Fibroblast of pulmonary artery (primary cell): ENCODE measurements at regions not wholly inside any gene's neighbourhood (a gene's known extent, or its start where the extent isn't known, plus 50 kb on each side); places are given as distances from the start of the nearest gene placed in this dataset.
A peak's percentile ranks its signal among the peaks of the same experiment; 100 is the strongest.

Source experiments
- DNase-seq: peaks from one replicate; pipeline ENCODE4 v3.0.0-alpha.2; 2010; ENCODE audit warnings: low read depth
- H3K4me3 ChIP-seq: replicated peaks from 2 replicates; pipeline ENCODE4 v1.5.1; 2011; ENCODE audit warnings: low read depth, mild to moderate bottlenecking, control low read depth, low read length, moderate library complexity
- CTCF ChIP-seq: IDR thresholded peaks from 2 replicates; pipeline ENCODE4 v1.5.1; 2011; ENCODE audit warnings: mild to moderate bottlenecking, control low read depth, low read length, inconsistent platforms; ENCODE audit errors: missing control alignments

DNA sequence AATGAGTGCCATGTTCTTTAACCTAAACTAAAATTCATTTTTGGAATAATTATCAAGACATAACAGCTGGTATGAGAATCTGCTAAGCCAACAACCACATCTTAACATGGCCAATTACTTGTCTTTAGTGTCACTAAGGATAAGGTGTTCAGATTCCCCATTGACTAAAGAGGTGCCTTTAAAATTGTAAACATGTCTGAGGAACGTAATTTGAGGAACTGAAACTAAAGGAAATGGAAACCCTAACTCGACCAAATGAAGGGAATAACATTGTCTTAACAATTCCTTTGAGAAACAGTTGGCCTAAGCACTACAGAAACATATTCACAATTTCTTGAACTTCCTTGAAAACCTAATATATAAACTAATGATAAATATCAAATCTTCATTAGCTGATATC is 355.4 kb upstream of the GULP1 start:
- TF ChIP-seq CTCF: no peak
- no peak overlapping the region for H3K4me3 ChIP-seq
- DNase-seq: no peak

DNA sequence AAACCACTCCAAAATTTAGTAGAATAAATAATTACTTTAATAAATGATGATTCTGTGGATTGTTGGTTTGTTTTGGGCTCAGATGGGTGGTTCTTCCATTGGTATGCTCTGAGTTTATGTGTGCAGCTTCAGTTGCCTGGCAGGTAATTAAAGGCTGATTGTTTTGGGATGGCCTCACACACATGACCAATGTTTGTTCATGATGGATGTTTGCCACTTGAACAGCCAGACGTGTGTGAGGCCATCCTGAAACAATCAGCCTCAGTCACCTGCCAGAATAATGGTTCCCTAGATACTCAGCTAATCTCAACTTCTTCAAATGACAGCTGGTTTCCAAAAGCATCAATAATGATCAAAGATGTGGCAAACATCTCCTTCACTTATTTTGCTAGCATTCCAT is 352.5 kb upstream of the GULP1 start:
- no peak for TF ChIP-seq CTCF
- DNase-seq: no peak
- no peak overlapping the region for H3K4me3 ChIP-seq

DNA sequence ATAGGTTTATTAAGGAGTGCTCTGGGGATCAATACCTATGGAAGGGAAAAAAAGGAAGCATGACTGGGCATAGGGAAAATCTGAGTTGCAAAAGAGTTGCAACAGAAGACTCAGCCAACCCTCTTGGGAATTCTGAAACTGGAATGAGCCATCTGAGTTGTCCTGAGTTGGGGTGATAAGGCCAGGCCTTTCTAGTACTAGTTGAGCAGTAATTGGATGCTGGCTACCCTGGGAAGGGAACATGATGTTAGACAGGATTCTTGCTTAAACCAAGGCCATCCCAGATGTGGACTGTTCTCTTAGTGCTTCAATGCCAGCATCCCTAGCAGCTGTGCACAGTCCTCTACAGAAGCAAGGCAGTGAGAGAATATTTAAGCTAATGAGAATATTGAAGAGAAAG is 348.8 kb upstream of the GULP1 start:
- no peak overlapping the region for H3K4me3 ChIP-seq
- no peak for TF ChIP-seq CTCF
- DNase-seq: peak; percentile 22

GRCh38 chr2:187943772-187944369 is 347.8 kb upstream of the GULP1 start:
- no peak for DNase-seq
- H3K4me3 ChIP-seq: no peak overlapping the region
- no peak for TF ChIP-seq CTCF

DNA sequence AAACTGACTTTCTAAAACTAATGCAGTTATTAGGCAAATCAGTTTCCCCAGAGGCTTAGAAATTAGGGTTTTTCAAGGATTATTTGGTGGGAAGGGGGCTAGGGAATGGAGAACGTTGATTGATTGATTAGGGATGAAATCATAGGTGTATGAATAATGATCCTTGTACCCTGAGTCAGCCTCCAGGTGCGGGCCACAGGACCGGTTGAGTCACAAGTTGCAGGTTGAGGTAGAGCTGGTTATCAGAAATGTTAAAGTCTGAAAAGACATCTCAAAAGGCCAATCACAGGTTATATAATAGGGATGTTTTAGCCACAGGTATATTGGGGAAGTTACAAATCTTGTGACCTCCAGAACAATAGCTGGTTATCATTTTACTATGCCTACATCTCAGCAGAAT is 341.8 kb upstream of the GULP1 start:
- H3K4me3 ChIP-seq: no peak overlapping the region
- DNase-seq: no peak
- TF ChIP-seq CTCF: no peak

DNA sequence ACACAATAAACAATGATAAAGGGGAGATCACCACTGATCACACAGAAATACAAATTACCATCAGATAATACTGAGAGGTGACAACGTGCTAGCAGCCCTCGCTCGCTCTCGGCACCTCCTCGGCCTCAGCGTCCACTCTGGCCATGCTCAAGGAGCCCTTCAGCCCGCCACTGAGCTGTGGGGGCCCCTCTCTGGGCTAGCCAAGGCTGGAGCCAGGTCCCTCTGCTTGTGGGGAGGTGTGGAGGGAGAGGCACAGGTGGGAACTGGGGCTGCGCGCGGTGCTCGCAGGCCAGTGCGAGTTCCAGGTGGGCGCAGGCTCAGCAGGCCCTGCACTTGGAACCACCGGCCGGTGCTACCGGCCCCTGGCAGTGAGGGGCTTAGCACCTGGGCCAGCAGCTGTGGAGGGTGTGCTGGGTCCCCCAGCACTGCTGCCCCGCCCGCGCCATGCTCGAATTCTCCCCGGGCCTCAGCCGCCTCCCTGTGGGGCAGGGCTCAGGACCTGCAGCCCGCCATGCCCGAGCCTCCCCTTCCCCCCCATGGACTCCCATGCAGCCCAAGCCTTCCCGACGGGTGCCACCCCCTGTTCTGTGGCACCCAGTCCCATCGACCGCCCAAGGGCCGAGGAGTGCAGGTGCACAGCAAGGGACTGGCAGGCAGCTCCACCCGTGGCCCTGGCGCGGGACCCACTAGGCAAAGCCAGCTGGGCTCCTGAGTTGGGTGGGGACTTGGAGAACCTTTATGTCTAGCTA is 340.0 kb upstream of the GULP1 start:
- no peak overlapping the region for H3K4me3 ChIP-seq
- TF ChIP-seq CTCF: no peak
- no peak for DNase-seq
